Stimulated activated CD8-positive, alpha-beta memory T cell treated with anti-CD3 and anti-CD28 coated beads, Interleukin-7, amount 100 ng/mL, for 4 hours (primary cell): ENCODE measurements at regions not wholly inside any gene's neighbourhood (a gene's known extent, or its start where the extent isn't known, plus 50 kb on each side); places are given as distances from the start of the nearest gene placed in this dataset.

ENCODE experiments used
- DNase-seq, 2 donors: peaks; one replicate each; pipeline ENCODE4 v3.0.0-alpha.2; 2020; ENCODE audit warnings: low read depth in 2 of 2

GRCh38 chr14:95442016-95442632 lies 74.3 kb downstream of the SYNE3 start:
- no peak for DNase-seq

- no peak for DNase-seq
These were observed 75.5 kb downstream of the SYNE3 start for GRCh38 chr14:95440951-95441350.

DNA sequence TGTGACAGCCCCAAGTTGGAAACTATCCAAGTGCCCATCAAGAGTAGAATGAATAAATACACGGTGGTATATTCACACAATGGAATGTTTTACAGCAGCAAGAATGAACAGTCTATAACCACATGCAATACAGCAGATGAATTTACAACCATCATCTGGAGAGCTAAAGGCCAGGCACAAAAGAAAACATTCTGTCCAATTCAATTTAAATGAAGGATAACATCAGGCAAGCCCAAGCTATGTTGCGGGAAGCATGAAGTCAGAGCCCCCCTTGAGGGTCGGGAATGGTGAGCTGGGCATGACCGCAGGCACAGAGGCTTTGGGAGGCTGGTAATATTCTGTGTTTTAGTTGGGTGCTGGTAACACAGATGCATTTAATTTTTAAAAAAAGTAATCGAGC lies 76.0 kb downstream of the SYNE3 start:
- no peak for DNase-seq

DNA sequence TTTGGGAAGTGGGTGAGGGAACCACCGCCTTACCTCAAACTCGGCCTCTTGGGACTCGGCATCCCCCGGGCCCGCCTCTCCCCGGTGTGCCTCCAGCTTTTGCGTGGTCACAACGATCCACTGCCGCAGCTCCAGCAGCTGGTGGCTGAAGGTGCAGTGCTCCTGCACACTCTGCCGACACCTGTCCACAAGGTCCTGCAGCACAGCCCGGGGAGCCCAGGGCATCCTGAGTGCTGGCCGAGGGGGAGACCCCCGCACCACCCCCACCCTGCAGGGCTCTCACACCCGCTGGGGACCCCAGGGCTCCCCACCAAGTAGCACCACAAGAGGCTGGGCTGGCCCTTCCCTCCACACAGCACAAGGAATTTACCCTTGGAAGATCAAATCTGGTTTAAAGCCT lies 76.6 kb downstream of the SYNE3 start:
- DNase-seq: no peak

GRCh38 chr14:95437715-95438114 lies 78.7 kb downstream of the SYNE3 start:
- DNase-seq: no peak

DNA sequence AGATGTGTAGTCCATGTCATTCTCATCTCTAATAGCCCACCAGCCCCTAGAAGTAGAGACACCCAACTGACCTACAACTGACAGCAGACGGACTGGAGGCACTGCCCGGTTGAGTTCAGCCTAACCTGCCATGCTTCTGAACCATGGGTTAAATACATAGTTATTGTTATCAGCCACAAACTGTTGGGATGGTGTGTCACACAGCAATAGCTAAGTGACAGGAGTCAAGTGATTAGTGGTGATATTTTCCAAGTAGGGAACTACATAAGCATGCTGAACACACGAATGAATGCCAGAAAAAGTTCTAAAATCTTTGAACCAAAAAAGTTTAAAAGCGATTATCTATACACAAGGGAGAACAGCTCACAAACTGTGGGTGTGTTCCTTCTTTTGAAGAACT lies 80.1 kb downstream of the SYNE3 start:
- no peak for DNase-seq

DNA sequence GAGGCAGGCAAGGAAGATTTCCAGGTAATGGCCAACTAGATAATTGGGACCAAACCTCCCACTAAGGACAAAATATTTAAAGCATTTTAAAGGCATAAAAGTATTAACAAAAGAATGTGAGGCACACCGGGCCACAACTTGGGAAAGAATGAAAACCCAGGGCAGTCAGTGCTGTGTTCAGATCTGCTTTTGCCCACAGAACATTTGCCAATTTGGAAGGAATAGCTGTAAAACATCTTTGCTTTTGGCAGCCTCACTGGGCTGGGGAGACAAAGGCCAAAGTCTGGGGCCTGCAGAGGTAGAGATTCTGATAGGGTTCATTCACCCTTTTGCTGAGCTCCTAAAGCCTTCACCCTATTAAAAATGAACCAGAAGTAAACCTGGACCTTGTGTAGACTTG lies 82.3 kb downstream of the SYNE3 start:
- DNase-seq: no peak

DNA sequence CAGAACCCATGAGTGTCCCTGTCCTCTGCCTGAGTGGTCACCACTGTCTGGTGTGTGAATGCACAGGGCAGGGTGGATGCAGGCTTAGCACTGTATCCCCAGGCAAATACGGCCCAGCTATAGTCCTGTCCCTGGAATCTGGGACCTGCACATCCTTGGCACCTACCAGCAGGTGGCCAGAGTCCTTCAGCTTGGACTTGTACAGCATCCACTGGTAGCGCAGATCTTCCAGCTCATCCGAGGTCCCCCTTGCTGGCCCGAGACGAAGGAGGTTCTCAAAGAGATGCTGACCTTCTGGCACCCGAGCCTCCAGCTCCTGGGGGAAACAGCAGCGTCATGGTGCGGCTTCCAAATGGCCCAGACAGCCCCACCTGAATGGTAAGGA lies 83.4 kb downstream of the SYNE3 start:
- DNase-seq: no peak

DNA sequence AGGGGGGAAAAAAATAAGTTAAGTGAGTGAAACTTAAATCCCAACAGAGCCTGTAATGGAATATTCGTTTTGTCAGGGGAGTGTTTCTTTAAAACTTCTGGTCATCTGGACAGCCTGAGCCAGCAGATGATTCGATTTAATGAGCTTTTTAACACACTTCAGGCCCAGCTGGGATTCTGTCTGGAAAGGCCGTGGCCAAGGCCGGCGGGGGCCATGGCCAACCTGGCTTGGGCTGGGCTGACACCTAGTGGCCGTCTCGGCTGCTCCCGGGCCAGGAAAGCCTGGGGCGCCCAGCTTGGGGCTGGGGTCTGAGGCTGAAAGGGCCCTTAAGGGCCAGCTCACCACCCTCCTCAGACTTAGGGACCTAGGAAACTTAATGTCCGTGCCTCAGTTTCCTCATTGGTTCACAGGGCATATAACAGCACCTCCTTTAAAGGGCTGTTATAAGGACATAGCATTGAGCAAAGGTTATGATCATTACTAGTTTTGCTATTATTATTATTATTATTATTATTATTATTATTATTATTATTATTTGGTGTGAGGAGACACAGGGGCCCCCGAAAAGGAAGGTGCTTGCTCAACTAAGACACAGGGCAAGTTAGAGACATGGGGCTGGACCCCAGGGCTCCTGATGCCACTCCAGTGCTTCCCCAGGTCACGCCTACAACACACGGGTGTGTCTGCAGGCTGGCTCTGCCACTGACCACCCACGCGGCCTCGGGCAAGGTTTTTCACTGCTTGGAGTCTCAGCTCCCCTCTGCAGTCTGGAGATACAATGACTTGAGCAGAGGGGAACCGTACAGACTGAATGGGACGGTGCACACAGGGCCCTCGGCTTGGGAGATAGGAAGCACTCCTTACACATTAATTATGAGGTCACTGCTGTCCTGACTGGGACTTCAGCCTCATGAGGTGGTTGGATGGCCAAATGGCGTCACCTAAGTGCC lies 84.0 kb downstream of the SYNE3 start:
- DNase-seq: no peak

- DNase-seq: no peak
These were observed 85.0 kb downstream of the SYNE3 start for GRCh38 chr14:95431199-95432143.

DNA sequence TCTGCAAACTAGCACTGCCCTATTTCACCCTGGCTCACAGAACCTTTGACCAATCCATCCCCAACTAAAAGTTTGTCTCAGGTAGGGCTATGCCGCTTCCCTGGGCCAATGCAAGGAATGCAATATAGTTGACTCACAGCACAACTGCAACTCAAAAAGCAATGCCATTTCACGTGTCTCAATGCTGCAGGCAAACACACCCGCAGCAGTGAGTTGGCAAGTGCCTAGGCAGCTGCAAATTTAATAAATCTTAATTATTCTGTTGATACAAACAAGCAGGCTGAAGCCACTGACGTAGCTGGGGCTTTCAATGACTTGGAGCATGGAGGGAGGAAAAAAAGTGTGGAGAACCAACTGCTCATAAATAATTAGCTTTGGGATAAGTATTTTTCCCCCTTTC lies 87.9 kb downstream of the SYNE3 start:
- no peak for DNase-seq

- no peak for DNase-seq
These were observed 90.4 kb downstream of the SYNE3 start for GRCh38 chr14:95426116-95426475.

- DNase-seq: no peak
These were observed 90.9 kb downstream of the SYNE3 start for GRCh38 chr14:95425369-95426115.

DNA sequence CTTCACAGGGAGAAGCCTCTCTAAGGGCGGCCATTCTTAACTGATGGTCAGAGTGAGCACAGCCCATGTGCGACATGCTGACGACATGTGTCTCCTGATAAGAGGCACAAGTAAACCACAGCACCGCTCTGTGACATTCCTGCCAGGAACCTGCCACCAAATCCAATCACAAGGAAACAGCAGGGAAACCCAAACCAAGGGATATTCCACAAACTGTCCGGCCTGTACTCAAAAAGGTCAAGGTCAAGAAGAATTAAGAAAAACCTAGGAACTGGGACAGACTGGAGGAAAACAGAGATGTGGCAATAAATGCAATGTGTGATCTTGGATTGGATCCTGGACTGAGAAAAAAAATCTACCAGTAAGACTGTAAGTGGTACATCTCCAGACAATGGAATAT lies 91.9 kb downstream of the SYNE3 start:
- no peak for DNase-seq

- no peak for DNase-seq
These were observed 94.7 kb downstream of the SYNE3 start for GRCh38 chr14:95421741-95422140.

DNA sequence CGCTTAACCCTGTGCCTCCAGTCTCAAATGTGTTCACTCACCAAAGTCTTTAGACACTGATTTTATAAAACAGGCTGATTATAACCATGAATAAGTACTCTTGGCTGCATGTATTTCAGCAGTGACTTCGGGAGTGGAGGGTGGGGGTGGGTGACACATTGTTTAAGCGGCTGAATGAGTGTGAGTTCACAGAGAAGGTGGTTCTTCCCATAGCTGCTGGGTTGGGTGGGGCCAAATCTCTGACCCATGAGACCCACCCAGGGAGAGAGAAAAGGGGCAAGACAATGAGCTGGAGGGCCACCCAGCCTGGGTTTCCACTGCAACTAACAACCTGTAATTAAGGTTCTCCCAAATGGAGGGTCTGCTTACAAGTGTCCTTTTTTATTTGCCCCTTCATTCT lies 96.4 kb downstream of the SYNE3 start:
- DNase-seq: no peak

- no peak for DNase-seq
These were observed 96.9 kb downstream of the SYNE3 start for GRCh38 chr14:95419569-95419968.

- DNase-seq: no peak
These were observed 97.6 kb downstream of the SYNE3 start for GRCh38 chr14:95418858-95419257.

- DNase-seq: no peak
These were observed 97.8 kb upstream of the CLMN start for GRCh38 chr14:95417492-95417891.

- no peak for DNase-seq
These were observed 96.3 kb upstream of the CLMN start for GRCh38 chr14:95415993-95416392.
